NT2/D1 (cell line): ENCODE measurements at regions not wholly inside any gene's neighbourhood (a gene's known extent, or its start where the extent isn't known, plus 50 kb on each side); places are given as distances from the start of the nearest gene placed in this dataset.

ENCODE experiments used
- DNase-seq: peaks from one replicate; pipeline ENCODE4 v3.0.0-alpha.2; 2011; ENCODE audit warnings: low read depth, low spot score
- H3K27me3 ChIP-seq: 2 replicates; pipeline ENCODE4 v1.6.0; 2011; ENCODE audit warnings: mild to moderate bottlenecking; ENCODE audit not compliant: insufficient read length, insufficient read depth
- H3K36me3 ChIP-seq: 2 replicates; pipeline ENCODE4 v1.6.1; 2011; ENCODE audit warnings: mild to moderate bottlenecking, low read length, mixed read lengths; ENCODE audit not compliant: insufficient read depth, insufficient read length
- H3K4me1 ChIP-seq: 2 replicates; pipeline ENCODE4 v1.5.1; 2011; ENCODE audit not compliant: insufficient read depth, insufficient read length
- H3K4me3 ChIP-seq: 2 replicates; pipeline ENCODE4 v1.5.1; 2011; ENCODE audit warnings: low read depth; ENCODE audit not compliant: insufficient read length
- H3K9ac ChIP-seq: 2 replicates; pipeline ENCODE4 v1.6.0; 2011; ENCODE audit warnings: low read depth; ENCODE audit not compliant: insufficient read length
- H3K9me3 ChIP-seq: 2 replicates; pipeline ENCODE4 v1.5.1; 2011; ENCODE audit warnings: mild to moderate bottlenecking, low read length; ENCODE audit not compliant: insufficient read depth
- SUZ12 ChIP-seq: IDR thresholded peaks from 2 replicates; pipeline ENCODE4 v1.6.1; 2011; ENCODE audit not compliant: insufficient read length, insufficient read depth; ENCODE audit errors: extremely low read depth
- YY1 ChIP-seq: IDR thresholded peaks from 2 replicates; pipeline ENCODE4 v1.6.1; 2011; ENCODE audit not compliant: insufficient read length, insufficient read depth
- ZNF274 ChIP-seq: IDR thresholded peaks from 2 replicates; pipeline ENCODE4 v1.6.1; 2011; ENCODE audit warnings: mild to moderate bottlenecking, low read depth, low read length

- H3K36me3 ChIP-seq, result no peaks in the 10 kb centered on the region
Observed at GRCh38 chr12:24541193-24541871, 407.6 kb downstream of the BCAT1 start.

GRCh38 chr12:24539646-24540045 is 409.3 kb downstream of the BCAT1 start:
- Histone ChIP-seq H3K4me1 (no peaks in the 10 kb centered on the region), H3K9me3 (no peaks in the 10 kb centered on the region), H3K27me3 (no peaks in the 10 kb centered on the region), H3K9ac (no peak overlapping the region), H3K36me3 (no peaks in the 10 kb centered on the region), H3K4me3 (no peak overlapping the region)
- no peak for DNase-seq
- no peak for TF ChIP-seq ZNF274
- no peak for TF ChIP-seq YY1
- no peak for TF ChIP-seq SUZ12

More at GRCh38 chr12:24541193-24541871, 407.6 kb downstream of the BCAT1 start:
- DNase-seq, result no peak
- Histone ChIP-seq H3K9me3 (no peaks in the 10 kb centered on the region), H3K4me1 (no peaks in the 10 kb centered on the region), H3K27me3 (no peaks in the 10 kb centered on the region), H3K4me3 (no peak overlapping the region), H3K9ac (no peak overlapping the region)
- TF ChIP-seq YY1, result no peak
- TF ChIP-seq SUZ12, result no peak
- TF ChIP-seq ZNF274, result no peak

- no peak for DNase-seq
- no peak overlapping the region for H3K9ac ChIP-seq
- no peaks in the 10 kb centered on the region for H3K4me1 ChIP-seq
- H3K36me3 ChIP-seq, result no peaks in the 10 kb centered on the region
- TF ChIP-seq YY1, result no peak
- no peak for TF ChIP-seq SUZ12
- H3K9me3 ChIP-seq, result no peaks in the 10 kb centered on the region
- H3K27me3 ChIP-seq, result no peaks in the 10 kb centered on the region
- no peak overlapping the region for H3K4me3 ChIP-seq
Observed at GRCh38 chr12:24537083-24537860, 411.6 kb downstream of the BCAT1 start.

GRCh38 chr12:24535334-24536069 is 413.4 kb downstream of the BCAT1 start:
- Histone ChIP-seq H3K4me1 (no peaks in the 10 kb centered on the region), H3K9me3 (no peaks in the 10 kb centered on the region), H3K27me3 (no peaks in the 10 kb centered on the region), H3K9ac (no peak overlapping the region), H3K36me3 (no peaks in the 10 kb centered on the region), H3K4me3 (no peak overlapping the region)
- no peak for DNase-seq
- TF ChIP-seq ZNF274, result no peak
- no peak for TF ChIP-seq SUZ12
- TF ChIP-seq YY1, result no peak

- Histone ChIP-seq H3K27me3 (no peaks in the 10 kb centered on the region), H3K36me3 (no peaks in the 10 kb centered on the region), H3K4me1 (no peaks in the 10 kb centered on the region), H3K4me3 (no peak overlapping the region), H3K9me3 (no peaks in the 10 kb centered on the region), H3K9ac (no peak overlapping the region)
- DNase-seq, result no peak
- TF ChIP-seq YY1 (no peak), ZNF274 (no peak), SUZ12 (no peak)
Observed at GRCh38 chr12:24534622-24535021, 414.3 kb downstream of the BCAT1 start.

- Histone ChIP-seq H3K27me3 (no peaks in the 10 kb centered on the region), H3K9ac (no peak overlapping the region), H3K4me3 (no peak overlapping the region), H3K4me1 (no peaks in the 10 kb centered on the region), H3K36me3 (no peaks in the 10 kb centered on the region), H3K9me3 (no peaks in the 10 kb centered on the region)
- DNase-seq, result no peak
- TF ChIP-seq YY1 (no peak), ZNF274 (no peak), SUZ12 (no peak)
Observed at GRCh38 chr12:24533716-24534352, 415.1 kb downstream of the BCAT1 start.

GRCh38 chr12:24530689-24531088 is 418.2 kb downstream of the BCAT1 start:
- H3K36me3 ChIP-seq, result no peaks in the 10 kb centered on the region
- H3K4me3 ChIP-seq, result no peak overlapping the region
- no peak for TF ChIP-seq ZNF274
- TF ChIP-seq SUZ12, result no peak
- TF ChIP-seq YY1, result no peak
- no peak overlapping the region for H3K9ac ChIP-seq
- no peak for DNase-seq
- H3K27me3 ChIP-seq, result no peaks in the 10 kb centered on the region
- no peaks in the 10 kb centered on the region for H3K9me3 ChIP-seq
- H3K4me1 ChIP-seq, result no peaks in the 10 kb centered on the region
